ENCODE measurements at regions not wholly inside any gene's neighbourhood (a gene's known extent, or its start where the extent isn't known, plus 50 kb on each side); places are given as distances from the start of the nearest gene placed in this dataset.

GRCh38 chr3:178083906-178084866 is 452.1 kb upstream of the KCNMB2 start:
- TF ChIP-seq CTCF (IDR thresholded peaks at IDR 0.05): peak; percentile 66

GRCh38 chr3:178084938-178085816 is 451.1 kb upstream of the KCNMB2 start:
- no peak for TF ChIP-seq CTCF (IDR thresholded peaks at IDR 0.05)

GRCh38 chr3:178085817-178086123 is 450.5 kb upstream of the KCNMB2 start:
- TF ChIP-seq CTCF (IDR thresholded peaks at IDR 0.05): no peak

- TF ChIP-seq CTCF (IDR thresholded peaks at IDR 0.05): no peak
These were observed 450.0 kb upstream of the KCNMB2 start for GRCh38 chr3:178086144-178086825.

- no peak for TF ChIP-seq CTCF (IDR thresholded peaks at IDR 0.05)
These were observed 448.9 kb upstream of the KCNMB2 start for GRCh38 chr3:178087376-178087775.

GRCh38 chr3:178088963-178089362 is 447.3 kb upstream of the KCNMB2 start:
- no peak for TF ChIP-seq CTCF (IDR thresholded peaks at IDR 0.05)

GRCh38 chr3:178090899-178091298 is 445.3 kb upstream of the KCNMB2 start:
- no peak for TF ChIP-seq CTCF (IDR thresholded peaks at IDR 0.05)

All from LNCAP (cell line).